GM06990 (cell line): ENCODE measurements at regions not wholly inside any gene's neighbourhood (a gene's known extent, or its start where the extent isn't known, plus 50 kb on each side); places are given as distances from the start of the nearest gene placed in this dataset.

Experiments
- DNase-seq: peaks from one replicate; pipeline ENCODE4 v3.0.0-alpha.2; 2011; ENCODE audit not compliant: insufficient read length; ENCODE audit errors: extremely low read depth
- H3K27me3 ChIP-seq: replicated peaks from 2 replicates; pipeline ENCODE4 v1.6.0; 2011; ENCODE audit warnings: low read length; ENCODE audit not compliant: control insufficient read depth, insufficient read depth
- H3K36me3 ChIP-seq: 2 replicates; pipeline ENCODE4 v1.5.1; 2011; ENCODE audit warnings: low read length; ENCODE audit not compliant: control insufficient read depth, insufficient read depth
- H3K4me3 ChIP-seq: replicated peaks from 2 replicates; pipeline ENCODE4 v1.5.1; 2011; ENCODE audit warnings: low read depth, mild to moderate bottlenecking, control low read depth, low read length
- CTCF ChIP-seq: IDR thresholded peaks from 2 replicates; pipeline ENCODE4 v1.5.1; 2011; ENCODE audit warnings: low read length, control low read depth, mild to moderate bottlenecking, inconsistent platforms; ENCODE audit not compliant: insufficient read depth, poor library complexity, severe bottlenecking

DNA sequence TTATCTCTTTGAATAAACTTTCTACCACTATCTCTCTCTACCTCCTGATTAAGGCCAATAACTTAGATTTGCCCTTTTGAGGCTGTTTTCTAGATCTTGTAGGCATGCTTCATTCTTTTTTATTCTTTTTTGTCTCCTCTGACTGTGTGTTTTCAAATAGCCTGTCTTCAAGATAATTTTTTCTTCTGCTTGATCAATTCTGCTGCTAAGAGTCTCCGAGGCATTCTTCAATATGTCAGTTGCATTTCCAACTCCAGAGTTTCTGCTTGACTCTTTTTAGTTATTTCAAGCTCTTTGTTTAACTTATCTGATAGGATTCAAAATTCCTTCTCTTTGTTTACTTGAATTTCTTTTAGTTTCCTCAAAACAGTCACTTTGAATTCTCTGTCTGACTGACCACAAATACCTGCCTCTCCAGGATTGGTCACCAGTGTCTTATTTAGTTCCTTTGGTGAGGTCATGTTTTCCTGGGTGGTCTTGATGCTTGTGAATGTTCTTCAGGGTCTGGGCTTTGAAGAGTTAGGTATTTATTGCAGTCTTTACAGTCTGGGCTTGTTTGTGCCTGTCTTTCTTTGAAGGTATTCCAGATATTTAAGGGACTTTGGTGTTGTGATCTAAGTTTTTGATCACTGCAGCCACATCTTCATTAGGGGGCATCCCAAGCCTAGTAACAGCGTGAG is 197.3 kb upstream of the STK17B start:
- no peaks in the 10 kb centered on the region for H3K27me3 ChIP-seq
- peaks cover 3% of the 10 kb centered on the region; the same call in 1 of the 2 replicates for H3K36me3 ChIP-seq
- H3K4me3 ChIP-seq, result no peak overlapping the region
- no peak for DNase-seq
- no peak for TF ChIP-seq CTCF

DNA sequence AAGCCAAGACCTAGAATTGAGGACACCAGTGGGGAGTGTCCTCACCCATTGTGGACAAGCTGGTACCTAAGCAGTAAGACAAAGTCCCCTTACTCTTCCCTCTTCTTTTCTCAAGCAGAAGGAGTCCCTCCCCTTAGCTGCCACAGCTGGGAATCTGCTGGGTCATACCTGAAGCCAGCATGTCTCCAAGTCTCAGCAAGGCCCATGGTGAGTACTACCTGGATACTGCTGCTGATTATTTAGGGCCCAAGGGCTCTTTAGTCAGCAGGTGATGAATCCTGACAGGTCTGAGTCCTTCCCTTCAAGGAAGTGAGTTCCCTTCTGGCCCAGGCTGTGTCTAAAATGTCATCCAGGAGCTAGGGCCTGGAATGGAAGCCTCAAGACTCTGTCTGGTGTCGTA is 198.6 kb upstream of the STK17B start:
- no peak overlapping the region for H3K4me3 ChIP-seq
- peaks cover 3% of the 10 kb centered on the region; the same call in 1 of the 2 replicates for H3K36me3 ChIP-seq
- DNase-seq, result no peak
- no peak for TF ChIP-seq CTCF
- H3K27me3 ChIP-seq, result no peaks in the 10 kb centered on the region

DNA sequence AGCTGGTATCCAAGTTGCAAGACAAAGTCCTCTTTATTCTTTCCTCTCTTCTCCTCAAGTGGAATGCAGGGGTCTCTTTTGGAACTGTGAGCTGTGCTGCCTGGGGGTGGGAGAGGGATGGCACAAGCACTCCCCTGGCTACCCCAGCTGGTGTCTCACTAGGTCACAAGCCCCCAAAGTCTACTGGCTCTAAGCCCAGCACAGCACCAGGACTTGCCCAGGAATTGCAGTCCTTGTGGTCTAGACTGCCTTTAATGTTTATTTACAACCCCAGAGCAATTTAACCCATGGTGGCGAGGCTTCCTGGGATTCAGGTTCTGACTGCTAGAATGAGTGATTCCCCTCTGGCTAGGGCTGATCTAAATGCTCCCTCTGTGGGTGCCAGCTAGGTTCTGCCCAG is 199.0 kb upstream of the STK17B start:
- H3K36me3 ChIP-seq, result peaks cover 3% of the 10 kb centered on the region; the same call in 1 of the 2 replicates

GRCh38 chr2:196372276-196372809 is 201.0 kb upstream of the STK17B start:
- no peak for DNase-seq
- Histone ChIP-seq H3K36me3 (peaks cover 3% of the 10 kb centered on the region; the same call in 1 of the 2 replicates), H3K27me3 (no peaks in the 10 kb centered on the region), H3K4me3 (no peak overlapping the region)
- no peak for TF ChIP-seq CTCF

More for the DNA sequence above, 199.0 kb upstream of the STK17B start:
- Histone ChIP-seq H3K4me3 (no peak overlapping the region), H3K27me3 (no peaks in the 10 kb centered on the region)
- TF ChIP-seq CTCF, result no peak
- DNase-seq, result no peak

DNA sequence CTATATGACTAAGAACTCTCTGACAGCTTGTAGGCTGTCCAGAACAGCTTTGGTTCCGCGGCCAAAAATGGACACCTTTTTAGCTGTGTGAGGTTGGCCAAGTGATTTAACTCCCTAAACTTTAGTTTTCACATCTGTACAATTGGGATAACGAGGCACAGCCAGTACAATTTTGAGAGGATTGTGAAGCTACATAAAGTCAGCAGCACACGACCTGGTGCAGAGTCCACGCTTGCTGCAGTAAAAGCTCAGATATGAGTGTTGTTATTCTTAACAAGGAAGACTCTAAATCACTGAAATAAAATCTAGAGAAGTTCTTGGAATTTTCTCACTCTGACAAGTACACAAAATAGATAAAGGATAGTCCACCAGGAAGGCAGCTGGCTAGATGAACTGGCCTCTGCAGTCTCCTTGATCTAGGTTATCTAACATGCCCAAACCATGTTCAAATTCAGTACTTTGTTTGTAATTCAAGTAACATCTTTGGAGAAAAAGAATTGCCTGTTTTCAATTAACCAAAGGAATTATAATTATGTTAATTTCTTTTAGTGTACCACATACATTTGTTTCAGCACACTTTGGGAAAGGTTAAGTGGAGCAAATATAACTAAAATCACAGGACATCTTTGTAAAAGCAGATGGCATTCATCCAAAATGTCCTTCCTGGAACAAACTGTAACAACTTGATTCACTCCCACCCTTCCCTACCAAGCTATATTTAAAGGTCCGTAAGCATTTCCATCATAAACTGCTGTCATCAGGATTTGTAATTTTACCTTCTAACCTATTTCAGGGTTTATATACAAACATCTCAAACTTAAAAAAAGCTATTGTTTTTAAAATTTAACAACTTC is 201.7 kb upstream of the STK17B start:
- no peaks in the 10 kb centered on the region for H3K27me3 ChIP-seq
- TF ChIP-seq CTCF, result no peak
- H3K4me3 ChIP-seq, result no peak overlapping the region
- no peak for DNase-seq
- H3K36me3 ChIP-seq, result peaks cover 3% of the 10 kb centered on the region; the same call in 1 of the 2 replicates
